GM19351 (cell line): ENCODE measurements at regions not wholly inside any gene's neighbourhood (a gene's known extent, or its start where the extent isn't known, plus 50 kb on each side); places are given as distances from the start of the nearest gene placed in this dataset.
"Not testable (repeated sequence)": the region's sequence is repeated elsewhere in the genome, so short reads cannot be mapped to it uniquely, and the experiment has no call there.

Experiments used
- ATAC-seq: cut with Tn5 transposase; IDR thresholded peaks from one replicate; pipeline ENCODE4 v1.9.1; 2021; ENCODE audit warnings: mild to moderate bottlenecking, moderate library complexity; ENCODE audit not compliant: unreplicated experiment

- no peak for ATAC-seq
Observed at GRCh38 chr15:56568466-56569167, 103.7 kb upstream of the MNS1 start.

- ATAC-seq, result no peak
Observed at GRCh38 chr15:56557415-56557814, 92.5 kb upstream of the MNS1 start.

DNA sequence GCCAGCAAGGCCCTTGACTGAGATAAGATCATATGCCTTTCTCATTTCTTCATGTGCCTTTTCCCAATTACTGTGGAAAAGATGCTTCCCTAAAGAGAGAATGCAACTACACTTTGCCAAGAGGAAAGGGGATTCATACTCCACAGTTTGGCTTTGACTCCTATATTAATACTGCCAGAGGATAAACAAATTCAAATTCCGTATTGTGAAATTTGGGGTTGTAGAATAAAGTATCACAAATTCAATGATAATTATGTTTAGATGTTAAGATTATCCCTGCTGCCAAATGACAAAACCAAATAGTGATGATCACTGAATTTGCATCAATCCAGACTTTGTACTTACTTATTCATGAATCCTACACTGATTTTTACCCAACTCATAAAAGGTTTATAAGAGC lies 88.5 kb upstream of the MNS1 start:
- no peak for ATAC-seq

DNA sequence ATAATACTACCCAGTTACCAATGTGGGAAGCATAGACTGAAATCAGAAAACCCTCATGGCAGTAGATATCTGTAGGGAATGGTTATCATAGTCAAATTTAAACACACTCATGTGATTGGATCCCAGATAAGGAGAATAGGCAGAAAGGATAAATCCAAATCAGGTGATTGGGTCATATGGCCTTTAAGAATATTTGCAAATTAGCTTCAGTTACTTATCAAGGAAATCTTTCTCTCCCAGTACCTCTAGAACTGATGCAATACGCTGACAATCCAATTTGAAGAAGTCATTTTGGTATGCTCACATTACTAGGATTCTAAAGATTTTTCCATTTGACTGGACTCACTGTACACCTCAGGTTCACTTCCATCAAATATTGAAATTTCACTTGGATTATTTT lies 87.7 kb upstream of the MNS1 start:
- ATAC-seq, result no peak

- ATAC-seq, result not testable (repeated sequence)
Observed at GRCh38 chr15:56540570-56540969, 75.6 kb upstream of the MNS1 start.

GRCh38 chr15:56540157-56540556 lies 75.2 kb upstream of the MNS1 start:
- ATAC-seq, result not testable (repeated sequence)

DNA sequence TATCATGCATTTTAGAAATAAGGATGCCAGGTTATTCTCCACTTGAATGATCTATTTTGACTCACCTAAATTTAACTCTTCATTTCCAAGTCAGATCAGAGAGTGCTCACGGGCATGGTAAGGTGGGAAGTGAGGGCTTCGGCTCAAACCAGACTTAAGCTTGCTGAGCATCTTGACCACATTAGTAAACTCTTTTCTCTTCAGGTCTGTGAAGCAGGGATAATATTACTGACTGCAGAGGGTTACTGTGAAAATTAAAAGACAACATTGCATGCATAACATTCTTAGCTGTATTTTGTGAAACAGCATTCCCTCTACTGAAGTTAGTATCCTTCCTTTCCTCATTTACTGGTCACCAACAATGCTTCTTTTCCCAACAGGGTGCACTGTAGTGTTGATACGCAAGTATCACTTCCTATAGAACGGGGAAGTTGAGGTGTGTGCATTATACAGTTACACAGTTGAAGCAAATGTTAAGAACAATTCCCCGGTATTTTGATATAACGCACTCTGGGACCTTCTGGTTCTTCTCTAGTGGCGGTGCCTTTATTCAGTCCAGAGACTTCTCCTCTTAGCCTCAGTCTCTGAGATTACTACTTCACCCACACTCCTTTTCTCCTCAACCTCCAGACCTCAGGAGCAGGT lies 74.1 kb upstream of the MNS1 start:
- no peak for ATAC-seq

DNA sequence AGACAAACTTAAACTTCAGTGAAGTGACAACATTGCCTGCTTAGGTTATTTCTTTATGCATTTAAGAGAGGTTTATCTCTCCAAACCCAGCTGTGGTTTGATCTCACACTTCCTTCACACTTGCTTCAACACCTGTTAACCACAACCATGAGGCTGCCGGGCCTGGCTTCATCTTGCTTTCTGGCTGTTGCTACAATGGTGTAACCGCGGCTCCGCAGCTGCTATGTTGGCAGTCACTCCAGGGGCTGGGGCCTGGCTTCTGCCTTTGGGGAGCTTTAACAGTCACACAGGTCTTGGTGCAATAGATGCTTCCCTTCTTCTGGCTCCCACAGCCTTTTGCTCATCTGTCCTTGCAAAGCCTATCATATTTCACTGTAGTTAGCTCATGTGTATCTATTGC lies 72.9 kb upstream of the MNS1 start:
- peak; percentile 82 for ATAC-seq

DNA sequence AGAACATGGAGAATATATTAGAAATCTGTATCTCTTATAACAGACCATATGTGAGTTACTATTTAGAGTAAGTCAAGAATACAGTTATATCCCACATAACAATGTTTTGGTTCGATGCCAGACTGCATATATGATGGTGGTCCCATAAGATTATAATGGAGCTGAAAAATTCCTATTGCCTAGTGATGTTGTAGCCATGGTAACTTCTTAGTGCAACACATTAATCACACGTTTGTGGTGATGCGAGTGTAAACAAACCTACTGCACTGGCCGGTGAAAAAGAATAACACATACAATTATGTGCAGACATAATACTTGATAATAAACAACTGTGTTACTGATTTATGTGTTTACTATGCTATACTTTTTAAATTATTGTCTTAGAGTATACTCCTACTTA lies 69.8 kb upstream of the MNS1 start:
- ATAC-seq, result no peak

DNA sequence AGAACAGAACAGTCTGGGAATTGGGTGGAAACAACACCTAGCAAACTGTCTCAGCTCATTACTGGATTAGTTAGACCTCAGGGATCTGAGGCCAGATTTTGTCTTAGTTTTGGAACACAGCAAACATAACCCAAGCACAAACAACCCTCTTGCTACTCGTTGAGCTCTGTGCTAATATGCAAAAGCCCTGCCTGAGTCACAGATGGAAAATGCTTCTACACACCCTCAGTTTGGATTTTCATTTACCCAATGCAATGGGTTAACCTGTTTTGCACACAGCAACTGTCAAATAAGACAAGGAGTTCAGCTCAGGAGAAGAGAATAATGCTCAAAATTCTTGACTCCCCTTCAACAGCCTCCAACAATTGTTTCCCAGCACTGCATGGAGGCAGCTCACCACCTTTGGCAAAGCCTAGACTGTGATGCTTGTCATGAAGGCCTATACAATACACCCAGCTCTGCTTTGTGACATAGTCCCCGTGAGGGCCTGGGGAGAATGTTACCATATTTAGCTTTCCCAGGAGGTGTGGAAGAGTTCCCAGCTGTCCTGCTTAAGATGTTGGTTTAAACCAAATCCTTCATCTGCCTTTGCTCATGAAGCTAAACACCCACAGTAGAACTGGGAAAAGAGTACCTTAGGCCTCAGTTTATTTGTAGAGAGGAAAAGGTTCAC lies 68.9 kb upstream of the MNS1 start:
- ATAC-seq, result no peak

DNA sequence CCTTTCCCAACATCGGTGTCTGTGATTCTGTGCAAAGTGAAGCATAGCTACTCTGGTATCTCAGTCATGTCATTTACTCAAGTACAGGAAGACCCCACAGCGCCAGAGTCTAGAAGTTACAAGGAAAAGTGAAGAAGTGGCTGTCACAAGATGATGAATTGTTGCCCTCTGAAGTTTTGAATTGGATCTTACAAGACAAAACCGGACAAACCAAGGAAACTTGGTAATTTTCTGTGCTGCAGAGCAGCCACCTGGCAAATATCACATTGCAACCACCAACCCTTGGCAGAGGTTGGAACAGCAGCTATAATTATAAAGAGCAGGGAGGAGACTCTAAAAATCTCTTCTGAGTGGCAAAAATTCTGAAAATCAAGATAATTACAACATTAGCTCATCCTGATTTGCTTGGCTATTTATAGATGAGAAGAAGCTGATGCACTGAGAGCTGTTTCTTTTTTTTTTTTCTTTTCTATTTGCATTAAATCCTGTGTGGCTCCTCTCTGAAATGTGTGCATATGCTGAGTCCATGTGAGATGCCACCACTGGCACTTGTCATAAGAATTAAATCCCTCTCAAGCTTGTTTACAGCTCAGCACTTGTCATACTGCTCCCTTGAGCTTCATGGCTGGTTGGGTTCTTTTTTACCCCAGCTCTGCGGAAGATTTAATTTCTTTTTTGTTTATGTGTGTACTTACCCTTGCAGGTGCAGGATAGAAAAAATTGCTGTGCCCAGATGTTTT lies 68.0 kb upstream of the MNS1 start:
- no peak for ATAC-seq

- ATAC-seq, result no peak
Observed at GRCh38 chr15:56530157-56530556, 65.2 kb upstream of the MNS1 start.

GRCh38 chr15:56528136-56528535 lies 63.2 kb upstream of the MNS1 start:
- no peak for ATAC-seq

GRCh38 chr15:56524915-56525314 lies 60.0 kb upstream of the MNS1 start:
- no peak for ATAC-seq

- ATAC-seq, result no peak
Observed at GRCh38 chr15:56523521-56523920, 58.6 kb upstream of the MNS1 start.

DNA sequence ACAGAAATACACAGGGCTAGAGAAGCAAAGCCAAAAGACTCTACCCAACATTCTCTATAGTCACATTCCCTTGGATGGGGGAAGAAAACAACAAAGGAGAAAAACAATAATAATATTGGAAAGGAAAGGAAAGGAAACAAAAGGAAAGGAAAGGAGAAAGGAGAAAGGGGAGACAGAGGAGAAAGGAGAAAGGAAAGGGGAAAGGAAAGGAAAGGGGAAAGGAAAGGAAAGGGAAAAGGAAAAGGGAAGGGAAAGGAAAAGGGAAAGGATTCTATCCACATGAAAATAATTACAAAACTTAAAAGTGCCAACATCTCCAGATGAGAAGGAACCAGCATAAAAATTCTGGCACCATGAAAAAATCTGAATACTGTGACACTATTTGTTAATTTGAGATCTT lies 54.1 kb upstream of the MNS1 start:
- ATAC-seq, result no peak
